Right renal pelvis (tissue), 4 donors: ENCODE measurements at regions not wholly inside any gene's neighbourhood (a gene's known extent, or its start where the extent isn't known, plus 50 kb on each side); places are given as distances from the start of the nearest gene placed in this dataset.
A peak's percentile ranks its signal among the peaks of the same experiment; 100 is the strongest.

Source experiments
- DNase-seq, 4 donors: peaks; one replicate each; pipeline ENCODE4 v3.0.0-alpha.2; 2013; ENCODE audit warnings: low read depth in 4 of 4, low spot score in 3 of 4, missing footprints in 1 of 4

DNA sequence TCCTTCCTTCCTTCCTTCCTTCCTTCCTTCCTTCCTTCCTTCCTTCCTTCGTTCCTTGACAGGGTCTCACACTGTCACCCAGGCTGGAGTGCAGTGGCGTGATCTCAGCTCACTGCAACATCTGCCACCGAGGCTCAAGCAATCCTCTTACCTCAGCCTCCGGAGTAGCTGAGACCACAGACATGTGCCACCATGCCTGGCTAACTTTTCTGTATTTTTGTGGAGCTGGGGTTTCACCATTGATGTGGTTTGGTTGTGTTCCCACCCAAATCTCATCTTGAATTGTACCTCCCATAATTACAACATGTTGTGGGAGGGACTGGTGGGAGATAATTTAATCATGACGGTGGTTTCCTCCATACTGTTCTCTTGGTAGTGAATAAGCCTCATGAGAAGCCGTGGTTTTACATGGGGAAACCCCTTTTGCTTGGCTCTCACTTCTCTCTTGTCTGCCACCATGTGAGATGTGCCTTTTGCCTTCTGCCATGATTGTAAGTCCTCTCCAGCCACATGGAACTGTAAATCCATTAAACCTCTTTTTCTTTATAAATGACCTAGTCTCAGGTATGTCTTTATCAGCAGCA, 90.3 kb upstream of the MPHOSPH6 start:
- DNase-seq, result no peak

DNA sequence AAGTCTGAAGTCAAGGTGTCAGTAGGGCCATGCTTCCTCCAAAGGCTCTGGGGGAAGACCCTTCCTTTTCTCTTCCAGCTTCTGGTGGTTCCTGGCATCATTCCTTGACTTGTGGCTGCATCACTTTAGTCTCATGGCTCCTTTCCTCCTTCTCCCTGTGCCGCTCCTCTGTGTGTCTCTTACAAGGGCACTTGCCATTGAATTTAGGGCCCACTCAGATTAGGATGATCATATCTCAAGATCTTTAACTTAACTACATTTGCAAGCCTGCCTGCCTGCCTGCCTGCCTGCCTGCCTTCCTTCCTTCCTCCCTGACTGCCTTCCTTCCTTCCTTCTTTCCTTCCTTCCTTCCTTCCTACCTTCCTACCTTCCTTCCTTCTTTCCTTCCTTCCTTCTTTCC, 89.7 kb upstream of the MPHOSPH6 start:
- no peak for DNase-seq

DNA sequence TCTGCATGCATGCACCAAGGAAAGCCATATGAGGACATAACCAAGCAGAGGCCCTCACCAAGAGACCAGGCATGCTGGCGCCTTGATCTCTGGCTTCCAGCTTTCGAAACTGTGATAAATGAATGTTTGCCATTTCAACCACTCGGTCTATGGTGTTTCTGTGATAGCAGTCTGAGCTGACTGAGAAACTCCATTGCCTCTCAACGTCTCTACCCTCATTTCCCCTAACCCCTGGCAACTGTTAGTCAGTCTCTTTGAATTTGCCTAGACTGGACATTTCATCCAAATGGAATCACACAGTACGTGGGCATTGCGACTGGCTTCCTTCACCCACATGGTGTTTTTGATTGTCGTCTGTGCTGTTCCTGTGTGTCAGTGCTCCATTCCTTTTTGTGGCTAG, 88.0 kb upstream of the MPHOSPH6 start:
- DNase-seq, result no peak

DNA sequence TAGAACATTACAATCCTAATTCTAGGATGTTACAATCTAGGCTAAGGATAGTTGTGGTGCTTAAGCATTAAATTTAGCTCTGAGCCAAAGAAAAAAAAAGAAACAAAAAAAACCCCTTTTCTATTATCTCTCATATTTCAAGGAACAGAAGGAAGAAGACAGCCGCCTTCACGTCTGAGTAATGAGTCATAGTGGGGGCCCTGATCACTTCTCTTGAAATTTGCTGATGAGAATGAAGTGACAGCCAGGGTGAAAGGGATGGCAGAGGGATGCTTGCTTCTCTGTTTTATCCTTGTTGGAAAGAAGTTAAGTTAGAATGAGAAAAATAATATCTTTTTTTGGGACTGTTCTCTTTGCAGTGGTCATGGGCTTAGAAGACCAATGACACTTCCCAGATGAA, 82.6 kb upstream of the MPHOSPH6 start:
- no peak for DNase-seq

DNA sequence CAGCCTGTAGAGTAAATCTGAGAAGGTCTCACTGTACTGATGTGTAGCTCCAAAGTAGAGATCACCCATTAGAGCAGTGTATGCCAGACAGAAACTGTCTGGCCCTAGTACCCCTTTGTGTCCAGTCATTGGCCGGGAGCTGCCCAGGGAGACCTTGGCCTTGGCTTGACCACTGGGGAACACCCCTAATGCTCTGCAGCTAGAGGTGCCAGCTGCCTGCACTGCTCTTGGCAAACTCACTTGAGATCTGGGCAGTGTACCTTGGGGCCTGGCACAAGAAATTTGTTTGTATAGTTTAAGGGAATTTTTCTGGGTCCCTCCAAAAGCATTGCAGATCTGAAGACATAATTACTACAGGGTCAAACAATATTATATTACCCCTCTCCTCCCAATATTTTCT, 78.7 kb upstream of the MPHOSPH6 start:
- DNase-seq, result no peak

DNA sequence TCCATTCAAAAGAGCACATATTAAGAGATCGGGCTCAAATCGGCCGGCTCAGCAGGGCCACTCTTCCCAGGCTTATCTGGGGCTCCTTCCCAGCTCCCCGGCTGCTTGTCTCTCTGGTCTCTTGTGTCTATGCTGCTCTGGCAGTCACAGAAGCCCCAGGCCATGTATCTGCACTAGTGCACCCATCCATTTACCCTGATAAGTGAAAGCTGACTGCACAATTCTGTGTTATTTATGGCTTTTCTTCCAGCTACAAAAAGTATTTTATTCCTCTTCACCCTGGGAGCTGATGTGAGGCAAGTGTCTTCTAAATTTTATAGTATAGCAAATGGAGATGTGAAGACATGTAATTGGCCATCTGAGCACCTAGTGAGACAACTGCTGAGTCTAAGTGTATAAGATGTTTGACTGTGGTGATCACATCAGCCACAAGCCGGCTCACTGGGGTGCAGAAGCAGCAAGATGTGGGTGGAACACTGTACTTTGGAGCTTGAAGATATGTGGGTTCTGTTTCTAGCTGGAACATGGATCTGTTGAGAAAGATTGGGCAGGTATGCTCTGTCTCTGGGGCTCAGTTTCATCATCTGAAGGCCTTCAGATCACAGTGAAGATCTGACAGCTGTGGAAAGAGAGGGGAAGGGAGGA, 78.1 kb upstream of the MPHOSPH6 start:
- DNase-seq, result no peak

DNA sequence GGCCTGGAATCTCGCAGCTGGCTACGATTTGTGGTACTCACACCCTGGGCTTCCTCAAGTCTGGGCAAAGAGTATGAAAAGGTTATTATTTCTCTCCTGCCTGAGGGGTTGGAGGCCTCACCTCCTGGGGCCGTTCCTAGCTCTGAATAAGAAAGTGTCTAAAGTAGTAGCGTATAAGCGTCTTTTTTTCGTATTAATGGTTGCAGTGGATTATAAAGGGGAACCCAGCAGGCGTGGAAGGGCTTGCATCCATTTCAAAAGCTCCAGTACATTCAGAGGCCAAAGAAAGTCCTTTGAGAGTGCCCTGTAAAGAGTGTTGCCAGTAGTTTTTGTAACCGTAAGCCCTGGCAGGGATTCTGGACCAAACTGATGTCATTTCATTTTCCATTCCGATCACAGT, 72.2 kb upstream of the MPHOSPH6 start:
- no peak for DNase-seq

DNA sequence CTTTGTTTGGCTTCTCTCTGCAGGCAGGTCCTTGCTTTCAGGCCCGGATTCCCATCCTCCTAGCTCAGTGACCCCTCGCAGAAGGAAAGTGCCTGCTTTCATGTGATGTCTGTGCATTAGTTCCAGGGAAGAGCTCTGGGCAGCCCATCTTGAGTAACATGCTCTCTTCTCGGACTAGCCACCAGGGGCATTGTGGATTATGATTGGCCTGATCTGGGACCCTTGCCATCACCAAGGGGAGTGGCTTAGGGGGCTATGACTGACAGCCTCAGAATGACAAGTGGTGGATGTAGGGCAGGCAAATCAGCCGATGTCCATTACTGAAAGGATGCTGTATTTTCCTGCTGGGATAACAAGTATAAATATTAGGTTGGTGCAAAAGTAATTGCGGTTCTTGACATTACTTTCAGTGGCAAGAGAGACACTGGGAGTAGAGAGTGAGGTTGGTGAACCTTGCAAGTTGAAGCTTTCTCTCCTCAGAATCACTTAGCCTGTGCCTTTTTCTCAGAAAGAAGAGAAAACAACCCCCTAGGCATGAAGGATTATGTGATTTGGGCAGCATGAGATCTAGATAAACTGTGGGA, 71.5 kb upstream of the MPHOSPH6 start:
- no peak for DNase-seq

DNA sequence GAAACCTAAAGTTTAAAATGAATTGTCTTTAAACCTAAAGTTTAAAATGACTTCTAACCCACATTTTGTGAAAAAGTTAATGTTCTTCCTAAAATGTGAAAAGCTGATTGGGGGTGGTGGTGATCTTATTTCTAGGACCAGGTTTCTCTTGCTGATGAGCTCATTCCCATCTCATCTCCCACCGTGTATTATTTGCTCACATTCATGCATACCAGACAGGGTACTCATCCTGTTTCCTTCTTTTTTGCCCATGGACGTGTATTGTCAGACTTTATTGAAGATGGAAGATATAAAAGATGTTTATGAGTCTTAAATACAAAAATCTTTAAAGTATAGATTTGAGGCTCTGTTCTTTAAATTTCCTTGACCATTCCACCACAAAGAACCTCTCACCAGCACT, 70.1 kb upstream of the MPHOSPH6 start:
- DNase-seq, result no peak

DNA sequence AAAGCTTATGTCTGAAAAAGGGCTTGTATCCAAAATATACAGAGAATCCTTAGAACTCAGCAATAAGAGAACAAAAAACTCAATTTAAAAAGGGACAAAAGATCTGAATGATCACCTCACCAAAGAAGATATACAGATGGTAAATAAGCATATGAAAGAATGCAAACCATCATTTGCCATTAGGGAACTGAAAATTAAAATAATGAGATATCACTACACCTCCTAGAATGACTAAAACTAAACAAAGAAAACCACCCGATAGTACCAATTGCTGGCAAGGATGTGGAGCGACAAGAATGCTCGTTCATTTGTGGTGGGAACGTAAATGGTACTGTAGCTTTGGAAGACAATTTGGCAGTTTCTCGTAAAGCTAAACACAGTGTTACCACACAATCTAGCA, 66.9 kb upstream of the MPHOSPH6 start:
- no peak for DNase-seq

DNA sequence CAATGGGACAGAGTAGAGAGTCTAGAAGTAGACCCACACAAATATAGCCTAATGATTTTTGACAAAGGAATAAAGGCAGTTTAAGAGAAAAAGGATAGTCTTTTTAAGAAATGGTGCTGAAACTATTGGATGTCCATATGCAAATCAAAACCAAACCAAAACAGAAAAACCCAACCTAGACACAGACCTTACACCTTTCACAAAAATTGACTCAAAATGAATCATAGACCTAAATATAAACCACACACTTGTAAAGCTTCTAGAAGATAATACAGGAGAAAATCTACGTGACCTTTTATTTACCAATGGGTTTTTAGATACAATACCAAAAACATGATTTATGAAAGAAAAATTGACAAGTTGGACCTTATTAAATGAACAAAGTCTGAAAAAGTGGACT, 66.4 kb upstream of the MPHOSPH6 start:
- no peak for DNase-seq

DNA sequence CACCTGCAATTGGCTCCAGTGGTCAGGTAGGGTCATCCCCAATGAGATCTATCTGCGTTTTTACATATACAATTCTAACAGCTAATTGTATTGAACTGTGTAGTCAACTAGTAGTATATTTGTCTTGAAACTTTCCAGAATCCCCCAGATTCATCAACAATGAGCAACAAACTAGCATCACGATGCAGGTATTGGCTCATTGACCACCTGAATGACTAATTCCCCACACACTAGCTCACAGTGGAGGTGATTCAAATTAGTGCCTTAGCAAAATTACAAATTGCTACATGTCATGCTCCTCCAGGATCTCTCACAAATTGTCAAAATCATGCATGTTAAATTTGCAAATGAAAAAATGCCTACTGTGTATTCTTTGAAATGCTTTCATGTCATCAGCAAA, 62.8 kb upstream of the MPHOSPH6 start:
- DNase-seq, result no peak

DNA sequence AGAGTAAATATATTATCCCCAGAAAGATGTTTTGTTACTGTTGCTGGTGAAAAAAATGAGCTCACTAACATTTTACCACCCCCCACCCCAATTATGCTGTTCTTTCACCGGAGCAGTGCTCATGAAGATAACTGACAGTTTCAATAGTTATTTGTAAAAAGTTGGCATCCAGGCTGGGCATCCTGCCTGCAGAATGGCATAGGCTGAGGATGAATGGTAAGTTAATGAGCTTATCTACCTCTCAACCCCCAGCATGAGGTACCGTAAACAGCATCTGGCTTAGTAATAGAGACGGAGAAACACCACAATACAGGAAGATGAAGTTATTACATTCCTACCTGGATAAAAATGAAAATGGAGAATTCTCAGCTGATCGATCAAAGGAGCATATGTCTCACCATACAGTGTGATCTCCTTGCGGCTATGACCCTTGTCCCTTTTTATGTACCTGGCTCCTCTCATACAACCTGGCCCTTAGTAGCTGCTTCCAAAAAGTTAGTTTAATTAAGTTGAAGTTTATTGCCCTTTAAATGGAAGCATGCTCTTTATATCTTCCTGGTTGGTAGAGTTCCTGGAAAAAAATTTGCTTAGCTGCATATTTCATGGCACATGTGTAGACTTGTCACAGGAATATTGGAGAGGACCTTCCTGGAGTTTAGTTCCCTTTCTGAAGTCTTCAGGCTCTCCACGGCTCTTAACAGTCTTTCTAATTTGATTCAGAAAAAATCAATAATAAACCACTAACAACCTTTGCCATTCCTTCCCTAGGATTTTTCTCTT, 61.2 kb upstream of the MPHOSPH6 start:
- no peak for DNase-seq

DNA sequence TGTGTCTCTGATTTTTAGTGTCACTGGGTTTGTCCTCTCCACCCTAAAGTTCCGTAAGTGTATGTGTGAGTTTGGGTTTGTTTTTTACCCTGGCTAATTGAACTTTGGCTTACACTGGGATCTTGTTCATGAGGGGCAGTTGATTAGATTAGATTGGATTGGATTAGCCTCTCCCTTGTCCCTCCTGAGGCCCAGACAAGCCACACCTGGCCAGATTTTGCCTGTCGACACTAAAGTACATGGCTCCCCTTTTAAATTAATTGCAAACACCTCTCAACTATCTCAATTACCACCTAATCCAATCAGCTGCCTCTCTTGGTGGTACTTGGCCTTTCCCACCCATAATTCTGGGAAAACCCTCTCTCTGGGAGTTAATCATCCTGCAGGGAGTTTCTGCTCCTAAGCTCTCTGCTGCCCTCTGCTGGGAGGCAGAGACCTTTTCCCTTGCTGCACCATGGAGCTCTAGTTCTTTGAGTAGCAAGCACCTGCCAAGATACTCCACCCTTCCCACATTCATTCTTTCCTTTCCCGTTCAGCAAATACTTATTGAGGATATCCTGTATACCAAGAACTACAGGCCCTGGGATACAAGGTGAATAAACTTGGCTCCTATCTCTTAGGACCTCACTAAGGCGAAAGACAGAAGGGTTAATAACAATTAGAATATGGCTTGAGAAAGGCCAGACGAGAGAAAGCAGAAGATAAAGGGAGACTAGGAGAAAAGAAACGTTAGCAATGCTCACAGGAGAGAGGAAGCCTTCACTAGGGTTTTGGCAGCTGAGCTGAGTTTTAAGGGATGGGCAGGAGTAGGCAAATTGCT, 60.0 kb upstream of the MPHOSPH6 start:
- peak; percentile 35 to 66 (median 50) for DNase-seq

DNA sequence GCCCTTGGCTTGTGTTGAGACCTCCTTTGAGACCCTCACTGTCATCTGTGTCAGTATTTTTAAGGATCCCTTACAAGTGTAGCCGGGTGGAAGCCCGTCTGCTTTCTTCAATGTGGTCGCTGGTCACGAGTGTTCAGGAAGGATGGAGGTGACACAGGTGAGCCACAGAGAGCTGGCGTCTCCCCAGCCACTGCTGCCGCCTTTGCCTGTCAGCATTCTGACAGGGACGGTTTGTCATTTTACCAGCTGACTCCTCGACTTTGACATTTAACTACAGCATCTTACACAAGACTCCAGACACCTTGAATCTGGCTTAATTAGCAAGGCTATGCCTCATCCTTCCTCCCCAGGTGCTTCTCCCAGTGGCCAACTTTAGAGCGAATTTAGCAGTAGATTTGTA, 56.3 kb upstream of the MPHOSPH6 start:
- no peak for DNase-seq

DNA sequence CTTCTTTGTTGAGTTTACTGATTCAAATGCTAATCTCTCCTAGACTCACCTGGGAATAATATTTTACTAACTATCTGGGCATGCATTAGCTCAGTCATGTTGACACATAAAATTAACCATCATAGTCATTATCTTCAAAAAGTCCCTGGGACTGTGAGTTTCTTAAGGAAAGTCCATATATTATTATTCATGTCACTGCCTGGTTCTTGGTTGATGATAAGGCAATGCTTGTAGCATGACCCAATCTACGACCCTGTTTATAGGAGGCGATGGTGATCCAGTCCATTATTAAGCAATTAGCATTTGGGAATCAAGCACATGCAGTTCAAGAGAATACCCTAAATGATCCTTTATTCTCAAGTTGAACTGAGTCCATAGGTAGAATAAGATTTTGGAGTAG, 54.8 kb upstream of the MPHOSPH6 start:
- no peak for DNase-seq

DNA sequence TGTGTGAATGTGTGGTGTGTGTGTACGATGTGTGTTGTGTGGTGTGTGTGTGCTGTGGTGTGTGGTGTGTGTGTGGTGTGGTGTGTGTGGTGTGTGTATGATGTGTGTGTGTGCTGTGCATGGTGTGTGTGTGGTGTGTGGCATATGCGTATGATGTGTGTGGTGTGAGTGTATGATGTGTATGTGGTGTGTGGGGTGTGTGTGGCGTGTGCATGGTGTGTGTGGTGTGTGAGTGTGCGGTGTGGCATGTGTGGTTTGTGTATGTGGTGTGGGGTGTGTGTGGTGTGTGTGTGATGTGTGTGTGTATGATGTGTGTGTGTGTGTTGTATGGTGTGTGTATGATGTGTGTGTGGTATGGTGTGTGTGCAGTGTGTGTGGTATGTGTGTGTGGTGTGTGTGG, 50.5 kb upstream of the MPHOSPH6 start:
- DNase-seq, result no peak
